Mesodermal cell (in vitro differentiated cells): ENCODE measurements at regions not wholly inside any gene's neighbourhood (a gene's known extent, or its start where the extent isn't known, plus 50 kb on each side); places are given as distances from the start of the nearest gene placed in this dataset.

Experiments
- H3K27ac ChIP-seq: 2 replicates; pipeline ENCODE4 v1.7.0; 2013; ENCODE audit warnings: mild to moderate bottlenecking, low read depth, low read length, moderate library complexity; ENCODE audit not compliant: severe bottlenecking
- H3K36me3 ChIP-seq: 2 replicates; pipeline ENCODE4 v1.7.1; 2013; ENCODE audit warnings: mild to moderate bottlenecking, low read length, moderate library complexity; ENCODE audit not compliant: control insufficient read depth, insufficient read depth
- H3K4me1 ChIP-seq: one replicate; pipeline ENCODE4 v1.7.1; 2013; ENCODE audit warnings: mild to moderate bottlenecking, low read length; ENCODE audit not compliant: insufficient read depth, control insufficient read depth, poor library complexity, severe bottlenecking
- H3K4me3 ChIP-seq: 2 replicates; pipeline ENCODE4 v1.7.0; 2013; ENCODE audit warnings: low read length, control low read depth, mild to moderate bottlenecking; ENCODE audit not compliant: insufficient read depth, poor library complexity, severe bottlenecking; ENCODE audit errors: extremely low read depth
- H3K9me3 ChIP-seq: 2 replicates; pipeline ENCODE4 v1.7.1; 2013; ENCODE audit warnings: mild to moderate bottlenecking, low read length, moderate library complexity; ENCODE audit not compliant: control insufficient read depth
- WGBS, 2 experiments: methylation state at CpG; one replicate each; pipeline ENCODE4 v1.1.5; 2013; ENCODE audit warnings: missing lambda C conversion rate in 2 of 2; ENCODE audit not compliant: insufficient coverage in 2 of 2; 5-methylcytosine and 5-hydroxymethylcytosine counted together

DNA sequence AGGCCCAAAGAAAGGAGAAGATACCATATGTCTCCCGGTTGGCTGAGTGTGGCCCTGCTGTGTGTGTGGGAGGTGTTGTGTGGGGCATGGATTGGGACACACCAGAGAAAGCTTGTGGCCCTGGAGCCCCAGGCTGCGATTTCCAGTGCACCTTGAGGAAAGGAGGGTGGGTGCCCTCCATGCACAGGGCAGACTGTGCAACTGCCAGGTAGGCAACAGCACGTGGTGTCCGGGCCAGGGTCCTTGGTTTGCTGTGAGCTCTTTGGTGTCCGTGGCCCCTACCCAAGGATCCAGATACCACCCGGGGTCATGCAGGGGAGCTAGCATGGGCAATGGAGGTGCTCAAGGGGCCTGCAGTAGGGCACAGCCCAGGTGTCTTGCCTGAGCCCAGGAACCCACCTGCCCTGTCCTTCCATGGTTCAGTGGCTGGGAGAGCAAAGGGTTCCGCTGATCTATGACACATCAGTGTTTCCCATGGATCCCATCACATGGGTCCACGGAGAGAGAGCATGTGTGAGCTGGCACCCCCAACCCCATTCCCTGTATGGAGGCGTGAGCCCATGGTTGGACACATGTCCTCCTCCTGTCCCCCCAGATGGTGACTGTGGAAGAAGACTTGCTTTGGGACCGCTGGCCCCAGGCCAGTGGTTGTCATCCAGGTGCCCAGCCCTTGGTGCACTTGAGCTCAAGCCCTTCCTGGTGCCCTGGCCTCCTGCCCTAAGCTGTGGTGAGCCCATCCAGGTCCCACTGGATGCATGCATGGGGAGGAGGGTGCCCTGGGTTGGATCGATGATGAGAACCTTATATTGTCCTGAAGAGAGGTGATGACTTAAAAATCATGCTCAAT lies 223.4 kb downstream of the SNRPN start:
- whole genome bisulfite sequencing, 2 experiments: 80 to 88% methylated on average over 8 to 11 of the region's 11 CpGs

DNA sequence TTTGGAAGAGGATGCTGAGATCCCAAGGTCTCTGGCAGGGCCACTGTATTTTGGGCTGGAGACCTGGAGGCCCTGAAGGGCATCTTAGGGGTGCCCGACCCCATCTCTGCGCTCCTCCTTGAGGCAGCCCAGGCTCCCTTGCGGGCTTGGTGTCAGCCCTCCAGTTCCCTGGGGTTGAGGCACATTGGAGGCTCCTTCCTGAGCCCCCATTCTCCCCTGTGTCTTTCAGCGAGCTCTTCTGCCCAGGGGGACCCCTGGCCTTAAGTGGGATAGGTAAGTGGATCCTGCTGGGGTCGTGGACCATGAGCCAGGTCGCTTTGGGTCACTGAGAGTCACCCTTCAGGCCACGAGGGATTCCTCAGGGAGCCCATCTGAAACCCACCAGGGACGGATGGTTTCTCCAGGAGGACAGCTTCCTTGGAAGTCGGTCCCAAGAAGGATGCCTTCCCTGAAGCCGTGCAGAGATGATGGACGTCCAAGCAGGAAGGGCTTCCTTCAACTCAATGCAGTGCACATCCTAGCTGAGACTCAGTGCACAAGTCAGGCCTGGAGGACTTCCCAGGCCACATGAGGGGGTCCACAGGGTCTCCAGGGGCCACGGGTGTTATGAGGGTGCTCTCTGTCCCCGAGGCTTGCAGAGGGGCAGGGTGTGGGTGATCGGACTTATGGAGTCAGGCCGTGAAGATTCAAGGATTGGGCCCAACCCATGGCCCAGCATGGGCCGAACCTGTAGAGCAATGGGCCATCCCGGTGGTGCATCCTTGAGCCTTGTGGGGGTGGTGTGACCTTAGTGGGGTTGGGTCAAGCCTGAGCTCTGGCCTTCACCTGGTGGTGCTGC lies 224.3 kb downstream of the SNRPN start:
- no peak overlapping the region for H3K4me3 ChIP-seq
- peaks cover 71% of the 10 kb centered on the region for H3K9me3 ChIP-seq
- no peaks in the 10 kb centered on the region for H3K36me3 ChIP-seq
- no peaks in the 10 kb centered on the region for H3K4me1 ChIP-seq
- H3K27ac ChIP-seq: no peak overlapping the region
- 81 to 82% methylated on average over 15 to 16 of the region's 17 CpGs for WGBS, 2 experiments

More for the DNA sequence above, 223.4 kb downstream of the SNRPN start:
- Histone ChIP-seq H3K4me1 (no peaks in the 10 kb centered on the region), H3K36me3 (no peaks in the 10 kb centered on the region), H3K4me3 (no peak overlapping the region), H3K9me3 (peaks cover 72% of the 10 kb centered on the region), H3K27ac (no peak overlapping the region)

DNA sequence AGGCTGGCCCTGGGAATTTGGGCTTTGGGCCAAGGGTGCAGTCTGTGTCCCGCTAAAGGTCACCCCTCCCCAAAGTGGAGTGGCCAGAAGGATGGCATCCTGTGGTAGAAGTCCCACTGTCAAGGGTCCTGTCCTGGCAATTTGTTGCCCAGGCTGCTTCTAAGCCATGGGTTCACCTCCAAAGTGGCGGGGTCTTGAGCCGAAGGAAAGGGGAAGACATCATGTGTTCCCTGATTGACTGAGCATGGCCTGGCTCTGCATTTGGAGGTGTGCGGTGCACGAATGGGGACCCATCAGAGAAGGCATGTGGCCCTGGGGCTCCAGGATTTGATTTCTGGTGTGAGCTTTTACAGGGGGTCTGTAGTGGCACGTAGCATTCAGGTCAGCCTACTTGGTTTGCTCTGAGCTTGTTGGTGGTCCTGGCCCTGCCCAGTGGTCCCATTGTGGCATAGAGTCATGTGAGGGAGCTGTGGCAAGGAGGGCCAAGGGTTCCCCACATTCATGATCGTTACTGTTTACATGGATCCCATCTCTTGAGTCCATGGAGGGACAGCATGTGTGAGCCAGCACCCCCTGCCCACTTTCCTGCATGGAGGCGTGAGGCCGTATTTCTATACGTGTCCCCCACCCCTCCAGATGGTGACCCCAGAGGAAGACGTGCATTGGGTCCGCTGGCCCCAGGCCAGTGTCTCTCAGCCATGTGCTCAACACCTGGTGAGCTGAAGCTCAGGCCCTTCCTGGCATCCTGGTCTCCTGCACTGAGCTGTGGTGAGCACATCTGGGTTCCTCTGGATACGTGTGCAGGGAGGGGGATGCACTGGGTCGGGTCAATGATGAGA lies 225.1 kb downstream of the SNRPN start:
- no peak overlapping the region for H3K4me3 ChIP-seq
- H3K4me1 ChIP-seq: no peaks in the 10 kb centered on the region
- WGBS, 2 experiments: 82 to 88% methylated on average over 13 to 14 of the region's 14 CpGs
- no peak overlapping the region for H3K27ac ChIP-seq
- peaks cover 70% of the 10 kb centered on the region for H3K9me3 ChIP-seq
- H3K36me3 ChIP-seq: no peaks in the 10 kb centered on the region

DNA sequence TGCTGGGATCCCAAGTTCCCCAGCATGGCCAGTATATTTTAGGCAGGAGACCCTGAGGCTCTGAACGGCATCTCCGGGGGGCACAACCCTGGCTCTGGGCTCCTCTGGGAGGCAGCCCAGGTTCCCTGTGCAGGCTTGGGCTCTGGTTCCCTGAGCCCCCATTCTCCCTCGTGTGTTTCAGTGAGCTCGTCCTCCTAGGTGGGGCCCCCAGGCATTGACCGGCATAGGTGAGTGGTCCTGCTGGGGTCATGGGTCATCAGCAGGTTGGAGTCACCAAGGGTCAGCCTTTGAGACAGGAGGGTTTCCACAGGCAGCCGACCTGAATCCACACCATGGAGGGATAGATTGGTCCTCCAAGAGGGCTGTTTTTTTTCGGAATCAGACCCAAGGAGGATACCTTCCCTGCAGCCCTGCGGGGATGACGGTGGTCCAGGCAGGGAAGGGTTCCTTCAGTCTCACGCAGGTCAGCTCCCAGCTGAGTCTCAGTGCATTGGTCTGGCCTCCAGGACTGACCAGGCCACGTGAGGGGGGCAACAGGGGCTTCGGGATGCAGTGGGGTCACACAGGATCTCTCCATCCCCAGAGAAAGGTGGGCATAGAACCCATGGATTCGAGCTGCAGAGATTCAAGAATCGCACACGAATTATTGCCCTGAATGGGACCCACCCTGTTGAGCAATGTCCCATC lies 226.0 kb downstream of the SNRPN start:
- peaks cover 66% of the 10 kb centered on the region for H3K9me3 ChIP-seq
- 71 to 75% methylated on average over 14 to 15 of the region's 15 CpGs for WGBS, 2 experiments
- no peak overlapping the region for H3K4me3 ChIP-seq
- no peak overlapping the region for H3K27ac ChIP-seq
- H3K36me3 ChIP-seq: no peaks in the 10 kb centered on the region
- no peaks in the 10 kb centered on the region for H3K4me1 ChIP-seq

DNA sequence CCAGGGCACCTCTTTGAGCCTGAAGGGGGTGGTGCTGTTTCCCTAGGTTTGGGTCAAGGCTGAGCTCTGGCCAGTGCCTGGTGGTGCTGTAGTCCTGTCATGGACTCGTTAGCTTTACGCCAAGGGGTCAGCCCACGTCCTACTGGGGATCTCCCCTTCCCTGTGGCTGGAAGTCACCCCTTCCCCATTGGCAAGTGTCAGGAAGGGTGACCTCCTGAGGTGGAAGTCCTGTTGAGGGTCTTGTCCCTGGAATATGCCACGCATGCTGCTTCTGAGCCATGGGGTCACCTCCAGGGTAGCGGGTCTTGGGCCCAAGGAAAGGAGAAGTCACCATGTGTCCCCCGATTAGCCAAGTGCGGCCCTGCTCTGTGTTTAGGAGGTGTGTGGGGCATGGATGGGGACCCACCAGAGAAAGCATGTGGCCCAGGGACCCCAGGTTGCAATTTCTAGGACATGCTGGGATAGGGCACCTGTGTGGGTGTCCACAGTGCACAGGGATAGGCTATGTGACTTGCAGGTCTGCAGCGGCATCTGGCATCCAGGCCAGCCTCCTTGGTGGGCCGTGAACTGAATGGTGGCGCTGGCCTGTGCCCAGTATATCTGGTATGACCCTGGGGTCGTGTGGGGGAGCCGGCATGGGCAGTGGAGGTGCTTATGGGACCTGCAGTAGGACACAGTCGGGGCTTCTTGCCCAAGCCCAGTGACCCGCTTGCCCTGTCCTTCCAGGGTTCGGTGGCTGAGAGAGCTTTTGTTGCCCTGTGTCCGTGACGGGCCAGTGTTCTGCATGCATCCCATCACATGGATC lies 226.7 kb downstream of the SNRPN start:
- 77 to 82% methylated on average over 14 to 17 of the region's 17 CpGs for WGBS, 2 experiments
- H3K9me3 ChIP-seq: peaks cover 59% of the 10 kb centered on the region
- no peaks in the 10 kb centered on the region for H3K36me3 ChIP-seq
- no peak overlapping the region for H3K4me3 ChIP-seq
- no peak overlapping the region for H3K27ac ChIP-seq
- no peaks in the 10 kb centered on the region for H3K4me1 ChIP-seq

DNA sequence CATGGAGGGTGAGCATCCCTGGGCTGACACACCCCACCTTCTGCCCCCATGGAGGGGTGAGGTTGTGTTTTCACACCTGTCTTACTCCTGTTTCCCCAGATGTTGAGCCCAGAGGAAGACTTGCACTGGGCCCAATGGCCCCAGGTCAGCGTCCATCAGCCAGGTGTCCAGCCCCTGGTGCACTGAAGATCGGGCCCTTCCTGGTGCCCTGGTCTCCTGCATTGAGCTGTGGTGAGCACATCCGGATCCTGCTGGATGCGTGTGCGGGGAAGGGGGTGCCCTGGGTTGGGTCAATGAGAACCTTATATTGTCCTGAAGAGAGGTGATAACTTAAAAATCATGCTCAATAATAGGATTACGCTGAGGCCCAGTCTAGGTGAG lies 227.3 kb downstream of the SNRPN start:
- no peak overlapping the region for H3K4me3 ChIP-seq
- WGBS, 2 experiments: 84 to 93% methylated on average over 5 to 6 of the region's 6 CpGs
- peaks cover 53% of the 10 kb centered on the region for H3K9me3 ChIP-seq
- H3K27ac ChIP-seq: no peak overlapping the region
- H3K36me3 ChIP-seq: no peaks in the 10 kb centered on the region
- no peaks in the 10 kb centered on the region for H3K4me1 ChIP-seq

DNA sequence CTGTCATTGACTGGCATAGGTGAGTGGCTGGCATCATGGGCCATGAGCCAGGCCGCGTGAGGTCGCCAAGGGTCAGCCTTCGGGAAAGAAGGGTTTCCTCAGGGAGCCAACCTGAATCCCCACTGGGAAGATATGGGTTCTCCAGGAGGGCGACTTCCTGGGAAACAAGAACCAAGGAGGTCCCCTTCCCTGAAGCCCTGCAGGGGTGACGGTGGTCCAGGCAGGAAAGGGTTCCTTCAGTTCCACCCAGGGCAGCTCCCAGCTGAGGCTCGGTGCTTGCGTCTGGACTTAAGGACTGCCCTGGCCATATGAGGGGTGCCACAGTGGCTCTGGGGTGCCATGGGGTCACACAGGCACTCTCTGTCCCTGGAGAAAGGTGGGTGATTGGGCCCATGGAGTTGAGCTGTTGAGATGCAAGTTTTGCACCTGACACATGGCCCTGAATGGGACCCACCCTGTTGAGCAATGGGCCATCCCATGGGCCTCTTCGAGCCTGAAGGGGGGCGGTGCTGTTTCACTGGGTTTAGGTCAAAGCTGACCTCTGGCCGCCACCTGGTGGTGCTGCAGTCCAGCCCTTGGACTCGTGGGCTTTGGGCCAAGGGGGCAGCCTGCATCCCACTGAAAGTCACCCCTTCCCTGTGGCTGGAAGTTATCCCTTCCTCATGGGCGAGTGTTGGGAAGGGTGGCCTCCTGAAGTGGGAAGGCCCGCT lies 228.1 kb downstream of the SNRPN start:
- Histone ChIP-seq H3K9me3 (peaks cover 45% of the 10 kb centered on the region), H3K4me1 (no peaks in the 10 kb centered on the region), H3K4me3 (no peak overlapping the region), H3K36me3 (no peaks in the 10 kb centered on the region), H3K27ac (no peak overlapping the region)
- 77 to 78% methylated on average over 11 to 14 of the region's 14 CpGs for WGBS, 2 experiments

DNA sequence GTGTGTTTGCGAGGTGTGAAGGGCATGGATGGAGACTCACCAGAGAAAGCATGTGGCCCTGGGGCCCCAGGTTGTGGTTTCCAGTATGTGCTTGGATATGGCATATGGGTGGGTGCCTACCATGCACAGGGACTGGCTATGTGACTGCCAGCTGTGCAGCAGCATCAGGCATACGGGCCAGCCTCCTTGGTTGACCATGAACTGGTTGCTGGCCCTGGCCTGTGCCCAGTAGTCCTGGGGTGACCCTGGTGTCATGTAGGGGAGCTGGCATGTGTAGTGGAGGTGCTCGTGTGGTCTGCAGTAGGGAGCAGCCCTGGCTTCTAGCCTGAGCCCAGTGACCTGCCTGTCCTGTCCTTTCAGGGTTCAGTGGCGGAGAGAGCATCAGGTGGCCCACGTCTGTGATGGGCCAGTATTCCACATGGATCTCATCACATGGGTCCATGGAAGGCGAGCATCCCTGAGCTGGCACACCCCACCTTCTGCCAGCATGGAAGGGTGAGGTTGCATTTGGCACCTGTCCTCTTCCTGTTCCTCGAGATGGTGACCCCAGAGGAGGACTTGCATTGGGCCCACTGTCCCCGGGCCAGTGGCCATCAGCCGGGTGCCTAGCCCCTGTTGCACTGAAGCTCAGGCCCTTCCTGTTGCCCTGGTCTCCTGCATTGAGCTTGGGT lies 228.9 kb downstream of the SNRPN start:
- 73 to 77% methylated on average over 7 to 9 of the region's 9 CpGs for WGBS, 2 experiments
- Histone ChIP-seq H3K27ac (no peak overlapping the region), H3K4me1 (no peaks in the 10 kb centered on the region)

More for the DNA sequence above, 228.9 kb downstream of the SNRPN start:
- Histone ChIP-seq H3K36me3 (no peaks in the 10 kb centered on the region), H3K9me3 (peaks cover 45% of the 10 kb centered on the region), H3K4me3 (no peak overlapping the region)
